GM23338 (cell line): ENCODE measurements at regions not wholly inside any gene's neighbourhood (a gene's known extent, or its start where the extent isn't known, plus 50 kb on each side); places are given as distances from the start of the nearest gene placed in this dataset.

Source experiments
- ATAC-seq: fragments of 200-7000 bp; cut with Tn5 transposase; 3 replicates; pipeline ENCODE4 v1.9.1; 2020
- DNase-seq: peaks from one replicate; pipeline ENCODE4 v3.0.0-alpha.2; 2015; ENCODE audit warnings: low spot score
- H2AFZ ChIP-seq: fragments of 200-600 bp; sonication (generic); 2 replicates; pipeline ENCODE4 v1.8.0; 2016; ENCODE audit warnings: antibody characterized with exemption, mild to moderate bottlenecking, moderate library complexity
- H3F3A ChIP-seq: fragments of 200-600 bp; sonication (generic); replicated peaks from 2 replicates; pipeline ENCODE4 v1.8.0; 2017; ENCODE audit warnings: antibody characterized with exemption, mixed run types, low read depth
- H3K27ac ChIP-seq: fragments of 200-600 bp; sonication (generic); 2 replicates; pipeline ENCODE4 v1.6.1; 2016; ENCODE audit warnings: low read depth
- H3K27me3 ChIP-seq: fragments of 200-600 bp; sonication (generic); 2 replicates; pipeline ENCODE4 v1.8.0; 2016; ENCODE audit warnings: mild to moderate bottlenecking, mixed run types, moderate library complexity; ENCODE audit not compliant: insufficient read depth
- H3K36me3 ChIP-seq: fragments of 200-600 bp; sonication (generic); 2 replicates; pipeline ENCODE4 v1.8.0; 2016; ENCODE audit warnings: mild to moderate bottlenecking; ENCODE audit not compliant: insufficient read depth
- H3K4me1 ChIP-seq: fragments of 200-600 bp; sonication (generic); 2 replicates; pipeline ENCODE4 v1.8.0; 2016; ENCODE audit warnings: mild to moderate bottlenecking, moderate library complexity; ENCODE audit not compliant: insufficient read depth
- H3K4me2 ChIP-seq: fragments of 200-600 bp; sonication (generic); 2 replicates; pipeline ENCODE4 v1.7.1; 2017; ENCODE audit warnings: mixed run types
- H3K4me3 ChIP-seq: fragments of 200-600 bp; sonication (generic); 2 replicates; pipeline ENCODE4 v1.6.1; 2016; ENCODE audit warnings: mixed run types
- H3K79me2 ChIP-seq: fragments of 200-600 bp; sonication (generic); replicated peaks from 2 replicates; pipeline ENCODE4 v1.8.0; 2017; ENCODE audit warnings: mild to moderate bottlenecking; ENCODE audit not compliant: insufficient read depth
- H3K9me2 ChIP-seq: fragments of 200-600 bp; sonication (generic); 2 replicates; pipeline ENCODE4 v1.8.0; 2017; ENCODE audit not compliant: insufficient read depth
- H4K20me1 ChIP-seq: fragments of 200-600 bp; sonication (generic); replicated peaks from 2 replicates; pipeline ENCODE4 v1.8.0; 2017; ENCODE audit warnings: mild to moderate bottlenecking; ENCODE audit not compliant: insufficient read depth
- H3K27ac Mint-ChIP-seq: 2 replicates; pipeline ENCODE4 v1.8.0; 2020; ENCODE audit warnings: inconsistent platforms, mild to moderate bottlenecking, moderate library complexity, mixed read lengths
- H3K27me3 Mint-ChIP-seq: 3 replicates; pipeline ENCODE4 v1.8.0; 2022; ENCODE audit warnings: low read depth, mild to moderate bottlenecking, moderate library complexity, mixed read lengths, inconsistent platforms; ENCODE audit not compliant: insufficient read depth, poor library complexity
- H3K36me3 Mint-ChIP-seq: 3 replicates; pipeline ENCODE4 v1.8.0; 2021; ENCODE audit warnings: low read depth, mild to moderate bottlenecking, inconsistent platforms, moderate library complexity, mixed read lengths
- H3K4me1 Mint-ChIP-seq: 3 replicates; pipeline ENCODE4 v1.8.0; 2020; ENCODE audit warnings: mild to moderate bottlenecking, inconsistent platforms, mixed read lengths
- H3K4me3 Mint-ChIP-seq: 3 replicates; pipeline ENCODE4 v1.8.0; 2021; ENCODE audit warnings: moderate library complexity, mild to moderate bottlenecking, inconsistent platforms, mixed read lengths
- H3K9me3 Mint-ChIP-seq: 3 replicates; pipeline ENCODE4 v1.8.0; 2020; ENCODE audit warnings: moderate library complexity, mild to moderate bottlenecking, inconsistent platforms, mixed read lengths
- CREB1 ChIP-seq: fragments of 250-450 bp; sonication (Bioruptor Pico); IDR thresholded peaks from 2 replicates; pipeline ENCODE4 v1.5.0; 2020; ENCODE audit warnings: low read depth, mild to moderate bottlenecking, moderate library complexity
- CTCF ChIP-seq, 2 experiments: fragments of 200-600 bp in 1 of 2; sonication (generic) in 1 of 2; conservative IDR thresholded peaks; 2 replicates each; pipeline versions ENCODE4 v1.5.1 to v1.6.1; 2016 to 2017; ENCODE audit warnings: antibody characterized with exemption in 2 of 2, low read depth in 2 of 2, mild to moderate bottlenecking in 2 of 2, moderate library complexity in 1 of 2
- ETS1 ChIP-seq: IDR thresholded peaks from 2 replicates; pipeline ENCODE4 v1.6.1; 2016; ENCODE audit warnings: antibody characterized with exemption
- EZH2 ChIP-seq: fragments of 200-600 bp; sonication (generic); IDR thresholded peaks from one replicate; pipeline ENCODE4 v1.8.0; 2017; ENCODE audit warnings: antibody characterized with exemption, mild to moderate bottlenecking, low read depth; ENCODE audit not compliant: unreplicated experiment
- NANOG ChIP-seq: IDR thresholded peaks from 2 replicates; pipeline ENCODE4 v1.6.1; 2016; ENCODE audit warnings: antibody characterized with exemption, borderline replicate concordance
- POLR2AphosphoS5 ChIP-seq: IDR thresholded peaks from 2 replicates; pipeline ENCODE4 v1.6.1; 2016; ENCODE audit warnings: antibody characterized with exemption, low read depth
- REST ChIP-seq: IDR thresholded peaks from one replicate; pipeline ENCODE4 v1.6.1; 2018; ENCODE audit warnings: antibody characterized with exemption; ENCODE audit not compliant: unreplicated experiment
- STAT1 ChIP-seq: IDR thresholded peaks from one replicate; pipeline ENCODE4 v1.6.1; 2016; ENCODE audit warnings: antibody characterized with exemption; ENCODE audit not compliant: unreplicated experiment
- ZNF114 ChIP-seq: fragments of 250-450 bp; sonication (Bioruptor Pico); IDR thresholded peaks from 2 replicates; pipeline ENCODE4 v1.5.0; 2020; ENCODE audit warnings: mild to moderate bottlenecking, moderate library complexity
- ZNF331 ChIP-seq: fragments of 250-450 bp; sonication (Bioruptor Pico); IDR thresholded peaks from 2 replicates; pipeline ENCODE4 v1.5.0; 2020; ENCODE audit warnings: low read depth, mild to moderate bottlenecking, moderate library complexity
- ZNF462 ChIP-seq: fragments of 250-450 bp; sonication (Bioruptor Pico); IDR thresholded peaks from 2 replicates; pipeline ENCODE4 v1.5.0; 2020; ENCODE audit warnings: mild to moderate bottlenecking, moderate library complexity

GRCh38 chr1:98025858-98026257, 105.0 kb upstream of the DPYD start:
- H3K4me1 ChIP-seq = no peaks in the 10 kb centered on the region
- TF ChIP-seq CTCF (conservative IDR thresholded peaks at IDR 0.05; ENCODE audit: low read depth in 2 of 2) (no peak), ZNF114 (no peak), ZNF331 (no peak), POLR2AphosphoS5 (no peak), NANOG (no peak), ZNF462 (CRISPR knock-in tag) (no peak), CREB1 (CRISPR knock-in tag) (no peak), STAT1 (no peak), REST (no peak), ETS1 (no peak), EZH2 (no peak)
- H3F3A ChIP-seq = no peaks in the 10 kb centered on the region
- Mint-ChIP-seq H3K9me3 (no peaks in the 10 kb centered on the region), H3K27ac (no peak overlapping the region), H3K4me3 (no peak overlapping the region), H3K4me1 (no peaks in the 10 kb centered on the region), H3K36me3 (no peaks in the 10 kb centered on the region), H3K27me3 (no peaks in the 10 kb centered on the region)
- no peak overlapping the region for H3K4me2 ChIP-seq
- ATAC-seq (no peak), DNase-seq (no peak)
- no peaks in the 10 kb centered on the region for H3K27me3 ChIP-seq
- H3K4me3 ChIP-seq = no peak overlapping the region
- no peak overlapping the region for H3K27ac ChIP-seq
- no peak overlapping the region for H2AFZ ChIP-seq
- no peaks in the 10 kb centered on the region for H3K79me2 ChIP-seq
- H4K20me1 ChIP-seq = no peaks in the 10 kb centered on the region
- H3K9me2 ChIP-seq = no peaks in the 10 kb centered on the region
- no peaks in the 10 kb centered on the region for H3K36me3 ChIP-seq
